ENCODE measurements at regions not wholly inside any gene's neighbourhood (a gene's known extent, or its start where the extent isn't known, plus 50 kb on each side); places are given as distances from the start of the nearest gene placed in this dataset.

DNA sequence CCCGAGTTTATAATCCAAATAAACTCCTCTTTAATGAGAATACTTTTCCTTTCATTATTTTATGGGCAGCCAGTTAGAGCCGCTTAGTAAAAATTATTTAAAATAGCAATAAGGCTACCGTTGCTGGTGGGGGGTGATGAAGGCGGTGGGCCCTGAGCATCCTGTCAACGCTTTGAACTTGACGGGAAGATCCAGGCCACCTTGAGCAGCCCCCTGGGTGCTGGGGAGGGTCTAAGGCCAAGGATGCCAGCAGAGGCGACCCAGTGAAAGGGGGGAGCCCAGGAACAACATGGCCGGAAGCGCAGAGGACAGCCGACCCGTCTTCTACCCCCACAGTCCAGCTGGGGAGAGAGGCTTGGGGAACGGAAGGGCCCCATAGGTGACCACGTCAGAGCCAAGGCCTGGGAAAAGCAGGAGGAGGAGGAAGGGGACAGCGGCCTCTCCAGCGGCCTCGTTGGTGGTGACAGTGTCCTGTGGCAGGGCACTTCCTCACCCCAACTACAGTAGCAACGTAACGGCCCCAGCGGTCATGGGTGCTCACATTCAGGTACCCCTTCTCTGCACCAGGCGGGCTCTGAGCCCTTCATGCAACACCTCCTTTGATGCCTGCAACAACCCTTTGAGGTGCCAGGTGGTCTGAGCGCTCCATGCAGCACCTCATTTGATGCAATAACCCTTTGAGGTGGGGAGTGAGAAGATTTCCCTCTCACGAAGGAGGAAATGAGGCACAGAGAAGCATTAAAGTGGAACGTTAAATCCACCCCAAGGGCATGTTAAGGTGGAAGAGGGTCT is 695.3 kb downstream of the TBC1D22A start:
- DNase-seq (ENCODE audit: low spot score in 2 of 2) (no peak), ATAC-seq (ENCODE audit: low read depth) (no peak)
- Mint-ChIP-seq H3K4me1 (no peaks in the 10 kb centered on the region), H3K27ac (no peak overlapping the region), H3K9me3 (peaks cover 9% of the 10 kb centered on the region), H3K27me3 (peaks cover 3% of the 10 kb centered on the region), H3K36me3 (no peaks in the 10 kb centered on the region), H3K4me3 (no peak overlapping the region)

DNA sequence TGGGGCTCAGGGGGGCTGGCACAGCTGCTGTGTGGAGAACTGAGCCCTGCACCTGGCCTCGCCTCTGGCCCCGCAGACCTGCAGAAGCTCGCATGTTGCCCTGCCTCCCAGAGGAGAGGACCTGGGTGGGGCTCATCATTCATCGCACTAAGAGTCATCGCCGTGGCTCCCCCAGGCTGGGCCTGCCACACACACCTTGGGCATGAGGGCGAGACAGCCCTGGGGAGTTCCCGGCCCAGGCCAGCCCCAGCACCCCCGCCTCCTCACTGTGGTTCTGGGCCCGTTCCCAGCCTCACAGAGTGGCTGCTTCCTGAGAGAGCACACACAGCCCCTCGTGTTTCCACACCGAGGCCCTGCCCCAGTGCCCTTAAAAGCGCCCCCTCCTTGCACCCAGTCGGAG is 694.6 kb downstream of the TBC1D22A start:
- no peaks in the 10 kb centered on the region for H3K4me1 Mint-ChIP-seq
- H3K27me3 Mint-ChIP-seq = peaks cover 3% of the 10 kb centered on the region
- ATAC-seq (ENCODE audit: low read depth) (no peak), DNase-seq (ENCODE audit: low spot score in 2 of 2) (no peak)
- H3K9me3 Mint-ChIP-seq = peaks cover 9% of the 10 kb centered on the region
- H3K4me3 Mint-ChIP-seq = no peak overlapping the region
- no peaks in the 10 kb centered on the region for H3K36me3 Mint-ChIP-seq
- no peak overlapping the region for H3K27ac Mint-ChIP-seq

DNA sequence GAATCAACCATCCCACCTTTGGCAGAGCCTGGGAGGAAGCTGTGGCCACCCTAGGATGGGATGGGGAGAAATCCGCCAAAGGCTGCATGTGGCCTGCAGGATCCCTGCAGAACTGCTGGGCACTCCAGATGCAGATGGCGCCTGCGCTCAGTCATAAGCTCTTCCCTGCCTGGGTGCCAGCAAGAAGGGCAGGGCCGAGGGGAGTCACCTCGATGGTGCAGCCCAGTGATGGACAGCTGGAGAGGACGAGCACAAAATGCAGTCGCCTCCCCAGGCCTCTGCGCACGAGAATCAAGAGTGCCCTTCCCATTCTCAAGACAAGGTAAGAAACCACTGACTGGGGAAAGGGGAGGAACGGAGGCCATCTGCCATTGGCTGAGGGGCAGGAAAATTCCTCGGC is 693.6 kb downstream of the TBC1D22A start:
- Mint-ChIP-seq H3K9me3 (peaks cover 11% of the 10 kb centered on the region), H3K27ac (no peak overlapping the region), H3K4me1 (no peaks in the 10 kb centered on the region), H3K4me3 (no peak overlapping the region), H3K36me3 (no peaks in the 10 kb centered on the region), H3K27me3 (peaks cover 5% of the 10 kb centered on the region)
- no peak for ATAC-seq (ENCODE audit: low read depth)
- DNase-seq (ENCODE audit: low spot score in 2 of 2) = no peak

DNA sequence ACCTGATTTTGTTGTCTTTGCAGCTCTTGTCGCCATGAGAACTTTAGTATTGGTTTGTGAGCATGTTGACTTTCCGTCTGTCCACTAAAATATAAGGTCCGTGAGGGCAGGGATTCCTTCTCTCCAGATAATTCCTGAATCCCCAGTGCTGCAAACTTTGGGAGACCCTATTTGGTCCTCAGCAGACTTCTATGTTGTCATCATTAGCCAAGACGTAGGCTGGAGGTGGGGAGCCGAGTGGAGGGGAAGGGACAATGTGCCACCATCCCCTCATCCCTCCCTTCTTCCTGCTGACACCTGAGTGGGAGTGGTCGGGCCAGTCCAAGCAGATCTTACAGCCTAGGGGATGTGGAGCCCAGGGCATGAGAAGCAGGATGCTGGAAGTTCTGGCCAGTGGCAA is 690.6 kb downstream of the TBC1D22A start:
- Mint-ChIP-seq H3K36me3 (no peaks in the 10 kb centered on the region), H3K9me3 (peaks cover 11% of the 10 kb centered on the region), H3K27me3 (peaks cover 3% of the 10 kb centered on the region), H3K4me1 (no peaks in the 10 kb centered on the region), H3K27ac (no peak overlapping the region), H3K4me3 (no peak overlapping the region)
- DNase-seq (ENCODE audit: low spot score in 2 of 2) (no peak), ATAC-seq (ENCODE audit: low read depth) (no peak)

DNA sequence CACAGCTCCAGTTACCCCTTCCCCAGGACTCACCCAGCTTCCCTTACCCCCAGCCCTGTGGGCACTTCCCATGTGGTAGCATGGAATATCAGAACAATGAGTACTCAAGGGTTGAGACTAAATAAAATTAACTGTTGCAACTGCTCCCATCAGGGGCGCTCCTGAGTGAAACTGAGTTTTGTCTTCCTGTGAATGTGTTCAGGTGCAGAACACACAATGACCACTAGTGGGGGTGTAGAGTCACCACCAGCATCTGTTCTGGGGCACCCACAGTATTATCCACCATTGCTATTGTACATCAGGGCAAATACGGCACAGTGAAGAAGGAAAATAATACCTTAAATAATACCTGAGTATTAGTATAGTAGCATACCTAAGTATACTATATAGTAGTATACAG is 689.7 kb downstream of the TBC1D22A start:
- no peaks in the 10 kb centered on the region for H3K4me1 Mint-ChIP-seq
- peaks cover 11% of the 10 kb centered on the region for H3K9me3 Mint-ChIP-seq
- no peak for ATAC-seq (ENCODE audit: low read depth)
- no peak overlapping the region for H3K4me3 Mint-ChIP-seq
- DNase-seq (ENCODE audit: low spot score in 2 of 2) = no peak
- H3K36me3 Mint-ChIP-seq = no peaks in the 10 kb centered on the region
- no peak overlapping the region for H3K27ac Mint-ChIP-seq
- peaks cover 3% of the 10 kb centered on the region for H3K27me3 Mint-ChIP-seq

DNA sequence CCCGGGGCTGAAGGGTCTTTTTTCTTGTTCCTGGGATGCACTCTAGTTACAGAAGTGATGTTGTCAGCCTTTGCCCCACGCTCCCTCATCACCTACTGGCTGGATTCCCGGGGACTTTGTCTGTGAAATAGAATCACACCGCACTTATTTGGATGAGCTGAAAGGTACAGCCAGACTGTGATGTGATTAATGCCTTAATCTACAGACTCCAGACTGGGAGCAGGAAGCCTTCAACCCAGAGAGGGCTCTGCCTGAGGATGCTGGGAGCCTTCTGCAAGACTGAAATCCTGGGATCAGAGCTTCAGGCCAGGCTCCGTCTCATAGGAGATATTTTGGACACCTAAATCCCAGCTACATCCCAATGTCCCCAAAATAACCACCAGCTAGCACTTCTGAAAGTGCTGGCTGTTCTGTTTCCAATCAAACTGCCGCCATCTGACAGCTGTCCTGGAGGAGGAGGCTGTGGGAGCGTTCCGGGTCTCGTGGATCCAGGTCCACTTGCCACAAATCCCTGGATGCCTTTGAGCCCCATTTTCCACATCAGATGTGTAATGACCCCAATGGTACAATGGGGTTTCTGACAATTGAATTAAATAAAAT is 688.5 kb downstream of the TBC1D22A start:
- Mint-ChIP-seq H3K4me1 (no peaks in the 10 kb centered on the region), H3K36me3 (peaks cover 2% of the 10 kb centered on the region), H3K27ac (no peak overlapping the region), H3K9me3 (peaks cover 11% of the 10 kb centered on the region), H3K27me3 (peaks cover 4% of the 10 kb centered on the region), H3K4me3 (no peak overlapping the region)
- ATAC-seq (ENCODE audit: low read depth) (no peak), DNase-seq (ENCODE audit: low spot score in 2 of 2) (no peak)

DNA sequence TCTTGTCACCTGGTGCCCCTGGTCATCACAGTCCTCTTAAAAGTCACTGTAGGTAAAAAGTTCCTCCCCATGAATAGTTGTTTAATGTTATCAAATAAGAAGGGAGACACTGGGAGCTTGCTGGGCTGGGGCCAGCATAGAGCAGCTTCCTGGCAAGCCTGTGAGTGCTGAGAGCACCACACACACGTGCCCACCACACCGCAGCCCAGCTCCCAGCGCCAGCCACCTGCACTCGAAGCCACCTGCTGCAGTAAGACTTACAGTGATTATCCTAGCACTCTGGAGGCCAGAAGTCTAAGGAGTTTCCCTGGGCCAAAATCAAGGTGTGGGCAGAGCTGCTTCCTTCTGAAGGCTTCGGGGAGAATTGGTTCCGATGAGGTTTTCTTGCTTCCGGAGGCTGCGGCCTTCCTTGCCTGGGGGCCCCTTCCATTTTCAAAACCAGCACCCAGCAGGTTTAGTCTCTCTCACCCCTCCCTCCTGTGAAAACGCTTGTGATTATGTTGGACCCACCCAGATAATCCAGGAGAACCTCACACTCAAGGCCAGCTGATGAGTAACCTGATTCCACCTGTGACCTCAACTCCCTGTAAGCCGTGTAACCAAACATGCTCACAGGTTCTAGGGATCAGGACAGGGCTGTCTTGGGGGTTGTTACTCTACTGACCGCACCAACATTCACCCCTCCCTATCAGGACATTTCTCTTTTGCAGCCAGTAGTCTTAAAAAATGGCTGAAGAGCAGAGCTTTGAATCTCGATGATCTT is 687.2 kb downstream of the TBC1D22A start:
- Mint-ChIP-seq H3K4me3 (no peak overlapping the region), H3K9me3 (peaks cover 10% of the 10 kb centered on the region), H3K27ac (no peak overlapping the region), H3K4me1 (peaks cover 5% of the 10 kb centered on the region), H3K27me3 (peaks cover 11% of the 10 kb centered on the region), H3K36me3 (peaks cover 2% of the 10 kb centered on the region)
- DNase-seq (ENCODE audit: low spot score in 2 of 2) (no peak), ATAC-seq (ENCODE audit: low read depth) (no peak)

DNA sequence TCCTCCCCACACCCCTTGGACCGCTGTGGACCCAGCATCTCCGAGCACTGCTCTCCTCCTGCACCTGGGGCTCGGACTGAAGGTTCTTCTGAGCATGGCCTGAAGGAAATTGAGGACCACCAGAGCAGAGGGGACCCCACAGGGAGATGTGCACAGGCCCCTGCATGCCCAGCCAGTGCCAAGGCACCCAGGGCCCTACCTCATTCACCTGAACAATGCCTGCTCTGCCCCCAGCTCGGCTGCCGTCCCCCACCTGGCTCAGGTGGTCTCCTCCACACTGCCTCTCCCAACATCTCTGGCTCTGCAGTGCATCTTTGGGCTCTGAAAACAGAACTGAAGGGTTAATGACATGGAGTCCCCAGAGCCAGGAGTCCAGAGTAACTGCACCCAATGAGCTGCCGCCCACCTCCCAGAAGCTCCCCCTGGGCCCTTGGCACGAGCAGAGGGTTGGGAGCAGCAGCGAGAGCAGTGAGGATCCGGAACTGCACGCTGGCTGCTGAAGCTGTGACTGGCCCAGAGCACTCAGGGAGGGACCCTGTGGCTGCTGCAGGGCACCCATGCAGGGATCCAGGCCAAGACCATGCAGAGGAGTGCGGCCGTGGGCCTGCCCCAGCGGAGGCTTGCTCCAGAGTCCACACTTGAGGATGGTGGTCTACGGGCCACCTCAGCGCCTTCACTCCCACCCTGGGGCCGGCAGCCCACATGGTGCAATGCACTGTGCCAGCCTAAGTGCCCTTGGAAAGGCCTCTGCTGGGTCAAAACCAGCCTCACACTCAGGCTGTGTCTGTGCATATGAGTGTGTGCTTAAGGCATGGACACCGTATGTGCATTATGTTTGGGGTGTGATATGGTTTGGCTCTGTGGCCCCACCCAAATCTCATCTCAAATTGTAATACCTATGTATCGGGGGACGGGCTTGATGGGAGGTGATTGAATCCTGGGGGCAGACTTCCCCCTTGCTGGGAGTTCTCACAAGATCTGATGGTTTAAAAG is 686.1 kb downstream of the TBC1D22A start:
- peaks cover 8% of the 10 kb centered on the region for H3K9me3 Mint-ChIP-seq
- H3K36me3 Mint-ChIP-seq = peaks cover 2% of the 10 kb centered on the region
- H3K27me3 Mint-ChIP-seq = peaks cover 11% of the 10 kb centered on the region
- peaks cover 5% of the 10 kb centered on the region for H3K4me1 Mint-ChIP-seq
- H3K4me3 Mint-ChIP-seq = no peak overlapping the region
- no peak for ATAC-seq (ENCODE audit: low read depth)
- no peak overlapping the region for H3K27ac Mint-ChIP-seq
- no peak for DNase-seq (ENCODE audit: low spot score in 2 of 2)

DNA sequence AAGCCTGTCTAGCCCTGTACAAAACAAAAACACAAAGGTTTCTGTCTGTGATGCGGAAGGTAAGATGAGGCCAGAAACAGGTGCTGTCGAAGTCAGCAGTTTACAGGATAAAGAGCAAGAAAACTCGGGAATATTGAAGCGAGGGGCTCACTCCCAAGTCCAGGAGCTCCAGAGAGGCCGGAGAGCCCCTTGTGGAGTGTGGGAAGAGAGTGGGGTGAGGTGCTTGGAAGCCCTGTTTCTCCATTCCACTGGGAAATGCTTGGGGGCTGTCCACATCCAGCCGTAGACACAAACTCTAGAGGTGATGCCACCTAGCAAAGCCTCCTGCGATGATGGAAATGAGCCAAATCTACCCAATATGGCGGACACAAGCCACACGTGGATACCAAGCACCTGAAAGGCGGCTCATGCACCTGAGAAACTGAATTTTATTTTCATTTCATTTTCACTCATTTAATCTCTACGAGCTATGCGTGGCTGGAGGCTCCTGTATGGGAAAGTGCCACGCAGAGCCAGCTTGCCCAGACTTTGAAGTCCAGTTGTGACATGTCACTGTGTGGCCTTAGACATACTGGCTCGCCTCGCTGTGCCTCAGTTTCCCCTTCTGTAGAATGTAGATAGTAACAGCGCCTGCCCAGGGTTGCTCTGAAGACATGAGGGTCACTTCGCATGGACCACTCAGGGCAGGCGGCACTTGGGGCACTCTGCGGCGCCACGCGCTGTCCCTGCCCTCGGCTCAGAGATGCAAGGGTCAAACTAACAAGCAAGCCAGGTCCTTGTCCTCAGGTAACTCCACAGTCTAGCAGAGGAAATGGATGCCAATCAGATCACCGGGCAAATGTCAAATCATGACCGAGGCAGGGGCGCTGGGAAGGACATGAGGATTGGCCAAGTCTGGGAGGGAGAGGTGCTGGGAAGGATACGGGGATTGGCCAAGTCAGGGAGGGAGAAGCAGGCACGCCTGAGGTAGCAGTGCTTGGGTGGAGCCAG is 684.7 kb downstream of the TBC1D22A start:
- no peak overlapping the region for H3K4me3 Mint-ChIP-seq
- peaks cover 11% of the 10 kb centered on the region for H3K27me3 Mint-ChIP-seq
- H3K4me1 Mint-ChIP-seq = peaks cover 5% of the 10 kb centered on the region
- H3K27ac Mint-ChIP-seq = no peak overlapping the region
- no peak for DNase-seq (ENCODE audit: low spot score in 2 of 2)
- H3K9me3 Mint-ChIP-seq = peaks cover 12% of the 10 kb centered on the region
- ATAC-seq (ENCODE audit: low read depth) = no peak
- H3K36me3 Mint-ChIP-seq = peaks cover 2% of the 10 kb centered on the region

DNA sequence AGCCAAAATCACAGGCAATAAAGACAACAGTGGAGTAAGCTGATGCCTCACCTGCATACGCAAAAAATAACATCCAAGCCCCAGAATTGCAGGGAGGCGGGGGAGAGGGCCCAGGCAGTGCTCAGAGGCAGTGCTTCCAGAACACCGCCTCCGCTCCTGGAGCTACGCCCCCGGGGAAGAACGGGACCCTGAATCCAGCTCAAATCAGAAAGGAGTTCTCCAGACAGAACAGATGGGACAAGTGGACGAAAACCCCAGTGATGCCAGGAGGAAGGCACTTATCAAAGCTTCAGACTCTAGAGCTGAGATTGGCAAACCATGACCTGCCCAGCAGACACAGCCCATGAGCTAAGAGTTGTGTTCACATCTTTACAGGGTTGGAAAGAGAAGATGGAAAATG is 683.9 kb downstream of the TBC1D22A start:
- Mint-ChIP-seq H3K9me3 (peaks cover 14% of the 10 kb centered on the region), H3K36me3 (peaks cover 2% of the 10 kb centered on the region), H3K27ac (no peak overlapping the region), H3K27me3 (peaks cover 8% of the 10 kb centered on the region), H3K4me1 (peaks cover 5% of the 10 kb centered on the region), H3K4me3 (no peak overlapping the region)
- no peak for ATAC-seq (ENCODE audit: low read depth)
- no peak for DNase-seq (ENCODE audit: low spot score in 2 of 2)

DNA sequence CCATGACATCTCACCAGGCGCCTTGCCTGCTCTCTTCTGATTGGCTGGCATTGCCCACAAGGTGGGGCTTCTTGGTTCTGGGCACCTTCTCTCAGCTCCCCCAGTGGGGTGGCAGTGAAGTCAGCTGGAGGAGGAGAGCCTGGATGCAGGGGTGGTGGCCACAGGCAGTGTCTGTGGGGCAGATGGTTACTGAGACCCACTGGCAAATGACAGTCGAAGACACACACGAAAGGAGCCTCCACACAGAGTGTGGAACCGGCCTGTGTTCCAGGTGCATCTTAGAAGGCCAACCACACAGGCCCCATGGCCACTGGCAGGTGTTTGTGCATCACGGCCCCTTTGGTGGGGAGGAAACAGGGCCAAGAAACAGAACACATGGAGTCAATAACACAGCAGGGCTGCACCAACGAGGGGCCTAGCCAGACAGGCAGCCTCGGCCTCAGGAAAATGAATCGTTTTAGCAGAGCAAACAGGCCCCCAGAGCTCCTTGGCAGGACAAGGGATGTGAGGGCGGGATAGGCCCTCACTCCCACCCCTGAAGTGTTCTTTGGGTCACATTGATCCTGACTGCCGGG is 683.4 kb downstream of the TBC1D22A start:
- H3K4me3 Mint-ChIP-seq = no peak overlapping the region
- peaks cover 5% of the 10 kb centered on the region for H3K4me1 Mint-ChIP-seq
- peaks cover 2% of the 10 kb centered on the region for H3K36me3 Mint-ChIP-seq
- peaks cover 14% of the 10 kb centered on the region for H3K9me3 Mint-ChIP-seq
- DNase-seq (ENCODE audit: low spot score in 2 of 2) (no peak), ATAC-seq (ENCODE audit: low read depth) (no peak)
- H3K27ac Mint-ChIP-seq = no peak overlapping the region
- H3K27me3 Mint-ChIP-seq = peaks cover 8% of the 10 kb centered on the region

DNA sequence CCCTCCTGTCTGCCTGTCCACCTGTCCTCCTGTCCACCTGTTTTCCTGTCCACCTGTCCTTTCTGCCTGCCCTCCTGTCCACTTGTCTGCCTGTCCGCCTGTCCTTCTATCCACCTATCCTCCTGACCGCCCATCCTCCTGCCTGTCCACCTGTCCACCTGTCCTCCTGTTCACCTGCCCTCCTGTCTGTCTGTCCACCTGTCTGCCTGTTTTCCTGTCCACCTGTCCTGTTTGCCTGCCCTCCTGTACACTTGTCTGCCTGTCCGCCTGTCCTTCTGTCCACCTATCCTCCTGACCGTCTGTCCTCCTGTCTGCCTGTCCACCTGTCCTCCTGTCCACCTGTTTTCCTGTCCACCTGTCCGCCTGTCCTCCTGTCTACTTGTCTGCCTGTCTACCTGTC is 682.8 kb downstream of the TBC1D22A start:
- Mint-ChIP-seq H3K9me3 (peaks cover 16% of the 10 kb centered on the region), H3K27me3 (peaks cover 8% of the 10 kb centered on the region), H3K4me3 (no peak overlapping the region), H3K36me3 (peaks cover 2% of the 10 kb centered on the region), H3K4me1 (peaks cover 5% of the 10 kb centered on the region), H3K27ac (no peak overlapping the region)
- DNase-seq (ENCODE audit: low spot score in 2 of 2) = no peak
- no peak for ATAC-seq (ENCODE audit: low read depth)
